ENCODE measurements at regions not wholly inside any gene's neighbourhood (a gene's known extent, or its start where the extent isn't known, plus 50 kb on each side); places are given as distances from the start of the nearest gene placed in this dataset.
A peak's percentile ranks its signal among the peaks of the same experiment; 100 is the strongest.

- DNase-seq (ENCODE audit: low spot score) = no peak
These were observed 1272.4 kb upstream of the ADGRL4 start for GRCh38 chr1:80278936-80279335.

- no peak for DNase-seq (ENCODE audit: low spot score)
These were observed 1267.7 kb upstream of the ADGRL4 start for GRCh38 chr1:80274256-80274655.

- no peak for DNase-seq (ENCODE audit: low spot score)
These were observed 1266.0 kb upstream of the ADGRL4 start for GRCh38 chr1:80272495-80272894.

- DNase-seq (ENCODE audit: low spot score) = no peak
These were observed 1252.1 kb upstream of the ADGRL4 start for GRCh38 chr1:80258659-80259058.

GRCh38 chr1:80251591-80251990, 1245.1 kb upstream of the ADGRL4 start:
- DNase-seq (ENCODE audit: low spot score) = no peak

- DNase-seq (ENCODE audit: low spot score) = no peak
These were observed 1244.6 kb upstream of the ADGRL4 start for GRCh38 chr1:80251171-80251570.

- DNase-seq (ENCODE audit: low spot score) = no peak
These were observed 1244.1 kb upstream of the ADGRL4 start for GRCh38 chr1:80250573-80251168.

GRCh38 chr1:80249699-80250098, 1243.2 kb upstream of the ADGRL4 start:
- no peak for DNase-seq (ENCODE audit: low spot score)

- no peak for DNase-seq (ENCODE audit: low spot score)
These were observed 1242.4 kb upstream of the ADGRL4 start for GRCh38 chr1:80248886-80249285.

GRCh38 chr1:80245813-80246212, 1239.3 kb upstream of the ADGRL4 start:
- no peak for DNase-seq (ENCODE audit: low spot score)

GRCh38 chr1:80244372-80244771, 1237.8 kb upstream of the ADGRL4 start:
- DNase-seq (ENCODE audit: low spot score) = no peak

- no peak for DNase-seq (ENCODE audit: low spot score)
These were observed 1235.0 kb upstream of the ADGRL4 start for GRCh38 chr1:80241566-80241965.

GRCh38 chr1:80225510-80225909, 1219.0 kb upstream of the ADGRL4 start:
- DNase-seq (ENCODE audit: low spot score) = no peak

- DNase-seq (ENCODE audit: low spot score) = no peak
These were observed 1214.8 kb upstream of the ADGRL4 start for GRCh38 chr1:80221319-80221718.

GRCh38 chr1:80218112-80218511, 1211.6 kb upstream of the ADGRL4 start:
- peak; percentile 2 for DNase-seq (ENCODE audit: low spot score)

- peak; percentile 72 for DNase-seq (ENCODE audit: low spot score)
These were observed 1211.0 kb upstream of the ADGRL4 start for GRCh38 chr1:80217377-80217986.

GRCh38 chr1:80214888-80215540, 1208.5 kb upstream of the ADGRL4 start:
- no peak for DNase-seq (ENCODE audit: low spot score)

- no peak for DNase-seq (ENCODE audit: low spot score)
These were observed 1206.4 kb upstream of the ADGRL4 start for GRCh38 chr1:80212948-80213347.

GRCh38 chr1:80211691-80212380, 1205.3 kb upstream of the ADGRL4 start:
- DNase-seq (ENCODE audit: low spot score) = no peak

- no peak for DNase-seq (ENCODE audit: low spot score)
These were observed 1195.6 kb upstream of the ADGRL4 start for GRCh38 chr1:80202118-80202517.

- DNase-seq (ENCODE audit: low spot score) = no peak
These were observed 1187.7 kb upstream of the ADGRL4 start for GRCh38 chr1:80194221-80194620.

GRCh38 chr1:80181418-80181817, 1174.9 kb upstream of the ADGRL4 start:
- no peak for DNase-seq (ENCODE audit: low spot score)

GRCh38 chr1:80171631-80172030, 1165.1 kb upstream of the ADGRL4 start:
- DNase-seq (ENCODE audit: low spot score) = no peak

Measured in Ammon's horn (tissue), 1 donor.